Type B pancreatic cell (in vitro differentiated cells): ENCODE measurements at regions not wholly inside any gene's neighbourhood (a gene's known extent, or its start where the extent isn't known, plus 50 kb on each side); places are given as distances from the start of the nearest gene placed in this dataset.

ENCODE experiments used
- DNase-seq: peaks from one replicate; pipeline ENCODE4 v3.0.0; 2021; ENCODE audit warnings: mixed read lengths; ENCODE audit not compliant: unreplicated experiment; ENCODE audit errors: extremely low spot score
- H3K27ac Mint-ChIP-seq: 2 replicates; pipeline ENCODE4 v1.8.0; 2021; ENCODE audit warnings: mild to moderate bottlenecking, mixed read lengths
- H3K27me3 Mint-ChIP-seq: 2 replicates; pipeline ENCODE4 v1.8.0; 2021; ENCODE audit warnings: mixed read lengths
- H3K36me3 Mint-ChIP-seq: 2 replicates; pipeline ENCODE4 v1.8.0; 2021; ENCODE audit warnings: mixed read lengths
- H3K4me1 Mint-ChIP-seq: one replicate; pipeline ENCODE4 v1.8.0; 2021; ENCODE audit warnings: mixed read lengths; ENCODE audit not compliant: unreplicated experiment
- H3K4me3 Mint-ChIP-seq: 2 replicates; pipeline ENCODE4 v1.8.0; 2021; ENCODE audit warnings: mild to moderate bottlenecking, mixed read lengths
- H3K9me3 Mint-ChIP-seq: 2 replicates; pipeline ENCODE4 v1.8.0; 2021; ENCODE audit warnings: mixed read lengths
- TF ChIP-seq, protein P1 (sequence below): fragments of 200-600 bp; sonication (generic); conservative IDR thresholded peaks from 2 replicates; pipeline ENCODE4 v1.5.0; 2021; ENCODE audit warnings: antibody characterized with exemption, mild to moderate bottlenecking

DNA sequence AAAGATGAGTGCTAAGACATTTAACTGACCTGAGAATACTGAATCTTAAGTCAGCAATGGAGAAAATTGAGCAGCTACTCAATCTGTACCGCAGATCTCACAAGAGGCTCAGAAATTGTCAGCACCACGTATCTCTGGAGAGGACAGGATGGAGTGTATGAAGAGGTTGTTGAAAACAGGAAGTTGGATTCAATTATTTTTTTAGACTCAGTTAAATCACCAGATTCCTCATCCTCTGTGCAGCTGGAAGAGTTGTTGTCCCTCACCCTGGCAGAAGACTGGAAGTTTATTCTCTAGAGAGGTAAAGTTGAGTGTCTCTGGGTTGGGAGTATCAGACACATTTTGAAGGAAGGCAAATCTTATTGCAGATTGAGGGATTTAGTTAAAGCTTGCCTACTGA is 114.9 kb upstream of the NT5C1B start:
- H3K27me3 Mint-ChIP-seq = no peaks in the 10 kb centered on the region
- H3K27ac Mint-ChIP-seq = no peak overlapping the region
- DNase-seq = no peak
- no peak overlapping the region for H3K4me3 Mint-ChIP-seq
- H3K4me1 Mint-ChIP-seq = no peaks in the 10 kb centered on the region
- no peaks in the 10 kb centered on the region for H3K36me3 Mint-ChIP-seq
- TF ChIP-seq, protein P1, sequence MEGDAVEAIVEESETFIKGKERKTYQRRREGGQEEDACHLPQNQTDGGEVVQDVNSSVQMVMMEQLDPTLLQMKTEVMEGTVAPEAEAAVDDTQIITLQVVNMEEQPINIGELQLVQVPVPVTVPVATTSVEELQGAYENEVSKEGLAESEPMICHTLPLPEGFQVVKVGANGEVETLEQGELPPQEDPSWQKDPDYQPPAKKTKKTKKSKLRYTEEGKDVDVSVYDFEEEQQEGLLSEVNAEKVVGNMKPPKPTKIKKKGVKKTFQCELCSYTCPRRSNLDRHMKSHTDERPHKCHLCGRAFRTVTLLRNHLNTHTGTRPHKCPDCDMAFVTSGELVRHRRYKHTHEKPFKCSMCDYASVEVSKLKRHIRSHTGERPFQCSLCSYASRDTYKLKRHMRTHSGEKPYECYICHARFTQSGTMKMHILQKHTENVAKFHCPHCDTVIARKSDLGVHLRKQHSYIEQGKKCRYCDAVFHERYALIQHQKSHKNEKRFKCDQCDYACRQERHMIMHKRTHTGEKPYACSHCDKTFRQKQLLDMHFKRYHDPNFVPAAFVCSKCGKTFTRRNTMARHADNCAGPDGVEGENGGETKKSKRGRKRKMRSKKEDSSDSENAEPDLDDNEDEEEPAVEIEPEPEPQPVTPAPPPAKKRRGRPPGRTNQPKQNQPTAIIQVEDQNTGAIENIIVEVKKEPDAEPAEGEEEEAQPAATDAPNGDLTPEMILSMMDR = no peak
- no peaks in the 10 kb centered on the region for H3K9me3 Mint-ChIP-seq

DNA sequence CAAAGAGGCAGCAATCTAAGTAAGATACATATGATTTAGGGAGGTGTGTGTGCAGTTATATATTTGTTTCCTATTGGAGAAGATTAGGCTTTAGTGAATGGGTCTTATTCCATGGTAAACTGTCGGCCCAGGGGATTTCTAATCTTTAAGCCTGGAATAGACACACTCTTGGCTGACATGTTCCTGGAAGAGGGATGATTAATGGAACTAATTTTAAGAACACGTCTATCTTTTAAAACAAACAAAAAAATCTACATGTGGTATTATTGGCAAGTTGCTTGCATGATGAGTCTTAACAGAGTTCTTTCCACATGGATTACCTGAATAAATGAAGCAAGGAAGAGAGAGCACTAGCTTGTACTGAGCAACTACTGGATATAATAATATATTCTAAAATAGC is 114.2 kb upstream of the NT5C1B start:
- H3K9me3 Mint-ChIP-seq = no peaks in the 10 kb centered on the region
- H3K4me3 Mint-ChIP-seq = no peak overlapping the region
- no peaks in the 10 kb centered on the region for H3K36me3 Mint-ChIP-seq
- H3K27ac Mint-ChIP-seq = no peak overlapping the region
- no peaks in the 10 kb centered on the region for H3K27me3 Mint-ChIP-seq
- no peak for DNase-seq
- no peaks in the 10 kb centered on the region for H3K4me1 Mint-ChIP-seq
- TF ChIP-seq, protein P1 = no peak

DNA sequence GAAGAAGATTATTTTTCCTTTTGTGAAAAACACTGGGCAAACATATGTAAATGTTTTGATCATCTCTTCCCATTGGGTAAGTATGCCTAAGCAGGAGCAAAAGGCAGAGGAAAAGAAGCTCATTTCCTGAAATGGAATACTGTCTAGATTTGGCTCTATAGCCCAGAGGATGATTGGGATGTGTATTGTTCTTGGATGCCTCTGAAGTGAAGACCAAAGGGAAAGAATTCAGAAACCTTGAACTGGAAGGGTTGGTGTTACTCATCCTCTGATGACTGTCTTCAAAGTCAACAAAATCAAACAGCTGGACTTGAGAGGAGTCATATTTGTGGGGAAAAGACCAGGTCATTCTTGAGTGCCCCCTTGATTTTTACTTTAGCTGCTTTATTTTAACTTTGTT is 112.6 kb upstream of the NT5C1B start:
- no peaks in the 10 kb centered on the region for H3K27me3 Mint-ChIP-seq
- no peak overlapping the region for H3K4me3 Mint-ChIP-seq
- TF ChIP-seq, protein P1 = no peak
- no peak for DNase-seq
- no peaks in the 10 kb centered on the region for H3K4me1 Mint-ChIP-seq
- H3K9me3 Mint-ChIP-seq = no peaks in the 10 kb centered on the region
- no peaks in the 10 kb centered on the region for H3K36me3 Mint-ChIP-seq
- no peak overlapping the region for H3K27ac Mint-ChIP-seq

DNA sequence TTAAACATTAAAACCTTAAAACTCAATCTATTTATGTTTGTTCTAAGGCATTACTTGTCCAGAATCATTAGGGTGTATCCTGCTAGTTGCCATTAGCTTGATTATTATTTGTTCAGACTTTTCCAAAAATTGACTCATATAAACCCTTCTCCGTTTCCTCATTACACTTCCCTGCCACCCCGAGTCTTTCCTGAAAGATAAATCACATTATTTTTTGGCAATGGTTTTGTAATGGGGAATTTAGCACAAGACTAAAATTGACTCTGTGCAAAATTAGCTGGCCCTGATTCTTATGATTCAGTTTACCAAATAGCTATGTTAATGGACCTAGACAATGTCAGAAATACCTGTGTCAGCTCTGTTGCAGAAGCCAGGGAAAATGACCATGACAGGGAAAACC is 112.2 kb upstream of the NT5C1B start:
- DNase-seq = no peak
- Mint-ChIP-seq H3K9me3 (no peaks in the 10 kb centered on the region), H3K4me1 (no peaks in the 10 kb centered on the region), H3K36me3 (no peaks in the 10 kb centered on the region), H3K27ac (no peak overlapping the region), H3K4me3 (no peak overlapping the region), H3K27me3 (no peaks in the 10 kb centered on the region)
- TF ChIP-seq, protein P1 = no peak

DNA sequence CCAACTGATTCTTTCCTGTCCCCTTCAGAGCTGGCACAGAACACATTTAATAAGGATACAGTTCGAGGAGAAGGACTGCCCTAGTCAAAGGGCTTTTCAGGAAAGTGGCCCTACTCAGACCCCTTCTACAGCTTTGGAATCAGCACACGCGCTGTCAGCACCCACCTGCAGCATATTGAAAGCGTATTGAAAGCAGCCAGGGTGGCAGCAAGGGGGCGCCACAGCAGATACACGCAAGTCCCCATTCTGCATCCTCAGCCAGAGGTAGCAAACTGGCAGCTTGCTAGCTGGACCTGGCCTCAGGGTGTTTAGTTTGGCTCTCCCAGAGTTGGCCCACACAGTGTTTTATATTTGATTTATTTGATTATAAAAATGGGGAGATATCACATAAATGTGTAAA is 101.0 kb upstream of the NT5C1B start:
- H3K27me3 Mint-ChIP-seq = no peaks in the 10 kb centered on the region
- H3K27ac Mint-ChIP-seq = no peak overlapping the region
- H3K4me3 Mint-ChIP-seq = no peak overlapping the region
- TF ChIP-seq, protein P1 = peak; percentile 41
- H3K36me3 Mint-ChIP-seq = no peaks in the 10 kb centered on the region
- no peaks in the 10 kb centered on the region for H3K9me3 Mint-ChIP-seq
- no peaks in the 10 kb centered on the region for H3K4me1 Mint-ChIP-seq
- no peak for DNase-seq
